Lower leg skin (tissue), 3 donors: ENCODE measurements at regions not wholly inside any gene's neighbourhood (a gene's known extent, or its start where the extent isn't known, plus 50 kb on each side); places are given as distances from the start of the nearest gene placed in this dataset.
"Not testable (repeated sequence)": the region's sequence is repeated elsewhere in the genome, so short reads cannot be mapped to it uniquely, and the experiment has no call there.

Source experiments
- POLR2A ChIP-seq, 2 donors: fragments of 450-650 bp; IDR thresholded peaks; one replicate each; pipeline ENCODE4 v1.6.1; 2016 to 2017; ENCODE audit warnings: antibody characterized with exemption in 2 of 2, mild to moderate bottlenecking in 1 of 2, moderate library complexity in 1 of 2
- TF ChIP-seq, protein P1 (sequence below), 3 donors: fragments of 450-650 bp; IDR thresholded peaks; one replicate each; pipeline ENCODE4 v1.5.1; 2016; ENCODE audit warnings: antibody characterized with exemption in 3 of 3, mild to moderate bottlenecking in 3 of 3, moderate library complexity in 2 of 3

DNA sequence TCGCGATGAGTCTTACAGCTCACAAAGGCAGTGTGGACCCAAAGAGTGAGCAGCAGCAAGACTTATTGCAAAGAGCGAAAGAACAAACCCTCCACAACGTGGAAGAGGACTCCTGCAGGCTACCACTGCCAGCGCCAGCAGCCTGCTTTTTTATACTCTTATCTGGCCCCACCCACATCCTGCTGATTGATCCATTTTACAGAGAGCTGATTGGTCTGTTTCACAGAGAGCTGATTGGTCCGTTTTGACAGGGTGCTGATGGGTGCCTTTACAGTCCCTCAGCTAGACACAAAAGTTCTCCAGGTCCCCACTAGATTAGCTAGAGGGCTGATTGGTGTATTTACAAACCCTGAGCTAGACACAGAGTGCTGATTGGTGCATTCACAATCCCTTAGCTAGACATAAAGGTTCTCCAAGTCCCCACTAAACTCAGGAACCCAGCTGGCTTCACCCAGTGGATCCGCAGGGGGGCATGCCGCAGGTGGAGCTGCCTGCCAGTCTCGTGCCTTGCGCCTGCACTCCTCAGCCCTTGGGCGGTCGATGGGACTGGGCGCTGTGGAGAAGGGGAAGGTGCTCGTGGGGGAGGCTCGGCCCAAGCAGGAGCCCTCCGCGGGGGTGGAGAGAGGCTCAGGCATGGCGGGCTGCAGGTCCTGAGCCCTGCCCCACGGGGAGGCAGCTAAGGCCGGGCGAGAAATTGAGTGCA lies 75.7 kb downstream of the QDPR start:
- TF ChIP-seq, protein P1, sequence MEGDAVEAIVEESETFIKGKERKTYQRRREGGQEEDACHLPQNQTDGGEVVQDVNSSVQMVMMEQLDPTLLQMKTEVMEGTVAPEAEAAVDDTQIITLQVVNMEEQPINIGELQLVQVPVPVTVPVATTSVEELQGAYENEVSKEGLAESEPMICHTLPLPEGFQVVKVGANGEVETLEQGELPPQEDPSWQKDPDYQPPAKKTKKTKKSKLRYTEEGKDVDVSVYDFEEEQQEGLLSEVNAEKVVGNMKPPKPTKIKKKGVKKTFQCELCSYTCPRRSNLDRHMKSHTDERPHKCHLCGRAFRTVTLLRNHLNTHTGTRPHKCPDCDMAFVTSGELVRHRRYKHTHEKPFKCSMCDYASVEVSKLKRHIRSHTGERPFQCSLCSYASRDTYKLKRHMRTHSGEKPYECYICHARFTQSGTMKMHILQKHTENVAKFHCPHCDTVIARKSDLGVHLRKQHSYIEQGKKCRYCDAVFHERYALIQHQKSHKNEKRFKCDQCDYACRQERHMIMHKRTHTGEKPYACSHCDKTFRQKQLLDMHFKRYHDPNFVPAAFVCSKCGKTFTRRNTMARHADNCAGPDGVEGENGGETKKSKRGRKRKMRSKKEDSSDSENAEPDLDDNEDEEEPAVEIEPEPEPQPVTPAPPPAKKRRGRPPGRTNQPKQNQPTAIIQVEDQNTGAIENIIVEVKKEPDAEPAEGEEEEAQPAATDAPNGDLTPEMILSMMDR (IDR thresholded peaks at IDR 0.05), result not testable (repeated sequence)
- not testable (repeated sequence) for TF ChIP-seq POLR2A (IDR thresholded peaks at IDR 0.05)
